K562 (cell line): ENCODE measurements at regions not wholly inside any gene's neighbourhood (a gene's known extent, or its start where the extent isn't known, plus 50 kb on each side); places are given as distances from the start of the nearest gene placed in this dataset.

Experiments
- BRD4 ChIP-seq: fragments of 200-600 bp; sonication (generic); IDR thresholded peaks from 2 replicates; pipeline ENCODE4 v1.6.1; 2017; ENCODE audit warnings: inconsistent platforms
- DPF2 ChIP-seq: fragments of 450-650 bp; IDR thresholded peaks from 2 replicates; pipeline ENCODE4 v1.6.1; 2016
- SOX6 ChIP-seq: fragments of 450-650 bp; IDR thresholded peaks from 2 replicates; pipeline ENCODE4 v1.6.1; 2014; ENCODE audit warnings: mild to moderate bottlenecking
- ZKSCAN3 ChIP-seq: fragments of 250-450 bp; sonication (Bioruptor Pico); IDR thresholded peaks from 2 replicates; pipeline ENCODE4 v1.4.0; 2020
- TF ChIP-seq, protein P1 (sequence below), 3 experiments: IDR thresholded peaks in 2 of 3; conservative IDR thresholded peaks in 1 of 3; 2 replicates each; pipeline ENCODE4 v1.5.1; 2011 to 2012; ENCODE audit warnings: low read length in 3 of 3, mild to moderate bottlenecking in 3 of 3, control low read depth in 2 of 3, improper control_type of control experiment in 1 of 3, inconsistent platforms in 1 of 3, low read depth in 1 of 3, mixed read lengths in 1 of 3, moderate library complexity in 1 of 3; ENCODE audit not compliant: insufficient read depth in 2 of 3

- TF ChIP-seq ZKSCAN3 (CRISPR knock-in tag) (no peak), DPF2 (no peak), BRD4 (no peak), SOX6 (no peak)
- TF ChIP-seq, protein P1, sequence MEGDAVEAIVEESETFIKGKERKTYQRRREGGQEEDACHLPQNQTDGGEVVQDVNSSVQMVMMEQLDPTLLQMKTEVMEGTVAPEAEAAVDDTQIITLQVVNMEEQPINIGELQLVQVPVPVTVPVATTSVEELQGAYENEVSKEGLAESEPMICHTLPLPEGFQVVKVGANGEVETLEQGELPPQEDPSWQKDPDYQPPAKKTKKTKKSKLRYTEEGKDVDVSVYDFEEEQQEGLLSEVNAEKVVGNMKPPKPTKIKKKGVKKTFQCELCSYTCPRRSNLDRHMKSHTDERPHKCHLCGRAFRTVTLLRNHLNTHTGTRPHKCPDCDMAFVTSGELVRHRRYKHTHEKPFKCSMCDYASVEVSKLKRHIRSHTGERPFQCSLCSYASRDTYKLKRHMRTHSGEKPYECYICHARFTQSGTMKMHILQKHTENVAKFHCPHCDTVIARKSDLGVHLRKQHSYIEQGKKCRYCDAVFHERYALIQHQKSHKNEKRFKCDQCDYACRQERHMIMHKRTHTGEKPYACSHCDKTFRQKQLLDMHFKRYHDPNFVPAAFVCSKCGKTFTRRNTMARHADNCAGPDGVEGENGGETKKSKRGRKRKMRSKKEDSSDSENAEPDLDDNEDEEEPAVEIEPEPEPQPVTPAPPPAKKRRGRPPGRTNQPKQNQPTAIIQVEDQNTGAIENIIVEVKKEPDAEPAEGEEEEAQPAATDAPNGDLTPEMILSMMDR (IDR thresholded peaks at IDR 0.05 in 2 of 3, conservative IDR thresholded peaks at IDR 0.05 in 1 of 3; ENCODE audit: insufficient read depth in 2 of 3, low read depth in 1 of 3, low read length in 3 of 3) = no peak
Observed at GRCh38 chr16:86170720-86171119, 271.8 kb downstream of the IRF8 start.
